Keratinocyte (primary cell): ENCODE measurements at regions not wholly inside any gene's neighbourhood (a gene's known extent, or its start where the extent isn't known, plus 50 kb on each side); places are given as distances from the start of the nearest gene placed in this dataset.

Experiments used
- CTCF ChIP-seq, 3 experiments: IDR thresholded peaks in 1 of 3; conservative IDR thresholded peaks in 1 of 3; optimal IDR thresholded peaks in 1 of 3; 2 replicates in 2 of 3; 3 replicates in 1 of 3; pipeline versions ENCODE3 to v1.5.1; 2011; ENCODE audit warnings: low read length in 3 of 3, mild to moderate bottlenecking in 3 of 3, moderate library complexity in 2 of 3, control low read depth in 1 of 3, inconsistent platforms in 1 of 3; ENCODE audit not compliant: insufficient read depth in 2 of 3; ENCODE audit errors: extremely low read depth in 1 of 3
- EZH2 ChIP-seq: IDR thresholded peaks from one replicate; pipeline ENCODE4 v1.6.1; 2012; ENCODE audit warnings: inconsistent platforms, mild to moderate bottlenecking, low read length, moderate library complexity

DNA sequence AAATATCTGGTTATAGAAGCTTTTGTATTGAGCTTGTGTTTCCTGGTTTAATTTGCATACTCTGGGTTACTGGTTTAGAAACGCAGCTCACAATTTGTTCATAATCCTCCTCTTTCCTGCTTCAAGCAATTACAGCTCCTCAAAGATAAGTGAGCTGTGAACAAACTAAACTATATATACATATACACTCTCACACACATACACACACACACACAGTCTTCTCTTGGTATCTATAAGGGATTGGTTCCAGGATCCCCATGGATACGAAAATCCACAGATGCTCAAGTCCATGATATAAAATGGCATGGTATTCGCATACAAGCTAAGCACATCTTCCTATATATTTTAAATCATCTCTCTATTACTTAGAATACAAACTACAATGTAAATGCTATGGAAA, 510.9 kb upstream of the CDH18 start:
- TF ChIP-seq CTCF (optimal IDR thresholded peaks at IDR 0.05 in 1 of 3, IDR thresholded peaks at IDR 0.05 in 1 of 3, conservative IDR thresholded peaks at IDR 0.05 in 1 of 3; ENCODE audit: extremely low read depth in 1 of 3, insufficient read depth in 2 of 3, low read length in 3 of 3) (no peak), EZH2 (no peak)
